SK-N-MC (cell line): ENCODE measurements at regions not wholly inside any gene's neighbourhood (a gene's known extent, or its start where the extent isn't known, plus 50 kb on each side); places are given as distances from the start of the nearest gene placed in this dataset.

ENCODE experiments used
- DNase-seq: peaks from one replicate; pipeline ENCODE4 v3.0.0-alpha.2; 2011; ENCODE audit warnings: low read depth, low spot score
- H3K27ac ChIP-seq: fragments of 200-600 bp; sonication (generic); 2 replicates; pipeline ENCODE4 v1.5.1; 2016; ENCODE audit warnings: mixed run types
- H3K36me3 ChIP-seq: fragments of 200-600 bp; sonication (generic); 2 replicates; pipeline ENCODE4 v1.6.1; 2017; ENCODE audit warnings: antibody characterized with exemption, low read length, mixed read lengths; ENCODE audit not compliant: insufficient read depth
- H3K4me3 ChIP-seq: fragments of 200-600 bp; sonication (generic); 2 replicates; pipeline ENCODE4 v1.5.1; 2016
- H3K9ac ChIP-seq: fragments of 200-600 bp; sonication (generic); 2 replicates; pipeline ENCODE4 v1.8.0; 2017; ENCODE audit warnings: mixed run types, mixed read lengths; ENCODE audit not compliant: insufficient read length
- H3K9me3 ChIP-seq: fragments of 200-600 bp; sonication (generic); 2 replicates; pipeline ENCODE4 v1.6.1; 2017; ENCODE audit warnings: low read depth, mild to moderate bottlenecking, antibody characterized with exemption, low read length, moderate library complexity, mixed read lengths
- EZH2 ChIP-seq: fragments of 200-600 bp; sonication (generic); IDR thresholded peaks from one replicate; pipeline ENCODE4 v1.6.1; 2017; ENCODE audit warnings: antibody characterized with exemption
- FOXP2 ChIP-seq: optimal IDR thresholded peaks from 2 replicates; pipeline ENCODE3; 2011; ENCODE audit warnings: mild to moderate bottlenecking, moderate library complexity; ENCODE audit not compliant: insufficient read depth; ENCODE audit errors: extremely low read length, control extremely low read depth
- POLR2AphosphoS5 ChIP-seq: IDR thresholded peaks from 2 replicates; pipeline ENCODE4 v1.6.1; 2012; ENCODE audit warnings: mild to moderate bottlenecking, low read depth, low read length, borderline replicate concordance

GRCh38 chr13:53182724-53183123 lies 154.1 kb downstream of the OLFM4 start:
- Histone ChIP-seq H3K27ac (no peak overlapping the region), H3K4me3 (no peak overlapping the region), H3K36me3 (no peaks in the 10 kb centered on the region), H3K9me3 (no peaks in the 10 kb centered on the region; the same call in 1 of the 2 replicates), H3K9ac (no peak overlapping the region)
- no peak for TF ChIP-seq POLR2AphosphoS5
- no peak for TF ChIP-seq FOXP2
- no peak for TF ChIP-seq EZH2
- DNase-seq: no peak

DNA sequence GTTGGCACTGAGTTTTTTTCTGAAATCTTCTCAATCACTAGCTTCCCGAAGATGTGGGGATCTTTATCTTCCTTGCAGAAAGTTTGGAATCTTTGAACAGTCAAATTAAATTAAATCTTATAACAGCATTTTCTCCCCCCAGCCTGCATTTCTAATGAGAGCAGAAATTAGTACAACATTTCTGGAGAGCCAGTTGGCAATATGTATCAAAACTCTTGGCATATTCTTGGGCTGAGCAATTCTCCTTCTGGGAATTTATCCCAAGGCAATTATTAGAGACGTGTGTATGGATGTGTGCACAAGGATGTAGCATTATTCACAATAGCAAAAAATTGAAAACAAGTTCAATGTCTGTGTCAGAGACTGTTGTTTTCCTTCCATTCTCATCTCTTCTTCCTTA lies 159.5 kb downstream of the OLFM4 start:
- TF ChIP-seq FOXP2: no peak
- no peak for TF ChIP-seq POLR2AphosphoS5
- TF ChIP-seq EZH2: no peak
- H3K4me3 ChIP-seq: no peak overlapping the region
- no peaks in the 10 kb centered on the region; the same call in 1 of the 2 replicates for H3K9me3 ChIP-seq
- H3K9ac ChIP-seq: peak overlapping the region; percentile 5
- no peak overlapping the region for H3K27ac ChIP-seq
- DNase-seq: no peak
- H3K36me3 ChIP-seq: no peaks in the 10 kb centered on the region

- Histone ChIP-seq H3K27ac (no peak overlapping the region), H3K4me3 (no peak overlapping the region), H3K36me3 (no peaks in the 10 kb centered on the region), H3K9me3 (no peaks in the 10 kb centered on the region; the same call in 1 of the 2 replicates), H3K9ac (no peak overlapping the region)
- DNase-seq: no peak
- TF ChIP-seq EZH2 (no peak), FOXP2 (no peak), POLR2AphosphoS5 (no peak)
Observed at GRCh38 chr13:53189162-53189561, 160.5 kb downstream of the OLFM4 start.

GRCh38 chr13:53191091-53191490 lies 162.5 kb downstream of the OLFM4 start:
- TF ChIP-seq POLR2AphosphoS5 (no peak), EZH2 (no peak), FOXP2 (no peak)
- Histone ChIP-seq H3K9ac (no peak overlapping the region), H3K36me3 (no peaks in the 10 kb centered on the region), H3K9me3 (no peaks in the 10 kb centered on the region; the same call in 1 of the 2 replicates), H3K4me3 (no peak overlapping the region), H3K27ac (no peak overlapping the region)
- DNase-seq: no peak

DNA sequence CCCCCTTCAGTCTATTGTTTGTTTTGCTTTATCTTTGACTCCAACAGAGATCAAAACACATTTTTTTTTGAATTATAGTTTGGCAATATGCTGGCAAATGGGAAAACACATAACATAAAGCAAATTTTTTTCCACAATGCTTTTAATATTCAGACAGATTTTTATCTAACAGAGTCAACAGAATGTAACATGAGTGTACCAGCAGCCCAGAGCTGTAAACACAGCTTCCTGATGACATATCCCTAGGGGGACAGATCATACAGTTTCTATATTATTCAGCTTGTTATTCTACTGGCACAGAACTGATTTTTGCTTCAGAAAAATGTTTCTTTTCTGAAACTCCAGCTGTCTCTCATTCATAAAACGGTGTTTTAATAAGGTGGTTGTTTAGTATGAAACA lies 168.8 kb downstream of the OLFM4 start:
- TF ChIP-seq POLR2AphosphoS5: no peak
- peak; percentile 100 for TF ChIP-seq FOXP2
- no peak for TF ChIP-seq EZH2
- DNase-seq: no peak
- H3K36me3 ChIP-seq: no peaks in the 10 kb centered on the region

GRCh38 chr13:53198017-53198416 lies 169.4 kb downstream of the OLFM4 start:
- Histone ChIP-seq H3K9ac (peak overlapping the region; percentile 64), H3K27ac (peak overlapping the region; percentile 93), H3K4me3 (peak overlapping the region; percentile 70), H3K9me3 (no peaks in the 10 kb centered on the region), H3K36me3 (no peaks in the 10 kb centered on the region)
- TF ChIP-seq FOXP2 (no peak), POLR2AphosphoS5 (no peak), EZH2 (no peak)
- DNase-seq: no peak

More for the DNA sequence above, 168.8 kb downstream of the OLFM4 start:
- Histone ChIP-seq H3K27ac (peak overlapping the region; percentile 93), H3K9me3 (no peaks in the 10 kb centered on the region), H3K4me3 (peak overlapping the region; percentile 70), H3K9ac (peak overlapping the region; percentile 64)

- no peaks in the 10 kb centered on the region for H3K9me3 ChIP-seq
- H3K27ac ChIP-seq: peak overlapping the region; percentile 93
- H3K4me3 ChIP-seq: 0 out of 2 replicates have a peak overlapping the region, but pooled peaks have one; percentile 70
- H3K9ac ChIP-seq: no peak overlapping the region
- no peak for DNase-seq
- TF ChIP-seq POLR2AphosphoS5: no peak; the same call in 1 of the 2 replicates
- TF ChIP-seq FOXP2: no peak
- TF ChIP-seq EZH2: no peak
- no peaks in the 10 kb centered on the region for H3K36me3 ChIP-seq
Observed at GRCh38 chr13:53198736-53199135, 170.1 kb downstream of the OLFM4 start.

DNA sequence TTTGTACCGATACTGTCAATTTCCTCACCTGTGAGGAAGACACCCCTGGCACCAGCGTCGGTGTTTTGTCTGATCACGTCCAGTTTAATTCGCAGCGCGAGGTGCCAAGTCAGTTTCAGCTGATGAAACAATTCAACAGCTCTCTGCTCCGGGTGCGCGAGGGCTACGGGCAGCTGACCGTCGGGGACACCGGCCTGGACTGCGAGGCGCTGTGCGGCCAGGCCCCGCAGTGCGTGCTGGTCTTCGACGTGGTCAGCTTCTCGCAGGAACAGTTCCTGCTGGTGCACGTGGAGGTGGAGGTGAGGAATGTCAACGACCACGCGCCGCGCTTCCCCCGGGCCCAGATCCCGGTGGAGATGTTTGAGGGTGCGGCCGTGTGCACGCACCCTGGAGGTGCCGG lies 171.5 kb downstream of the OLFM4 start:
- Histone ChIP-seq H3K4me3 (no peak overlapping the region), H3K9me3 (no peaks in the 10 kb centered on the region), H3K36me3 (no peaks in the 10 kb centered on the region), H3K27ac (no peak overlapping the region), H3K9ac (no peak overlapping the region)
- no peak for DNase-seq
- TF ChIP-seq FOXP2 (no peak), POLR2AphosphoS5 (no peak), EZH2 (no peak)
